ENCODE measurements at regions not wholly inside any gene's neighbourhood (a gene's known extent, or its start where the extent isn't known, plus 50 kb on each side); places are given as distances from the start of the nearest gene placed in this dataset.

GRCh38 chr14:42572032-42572431 is 965.4 kb downstream of the LRFN5 start:
- no peak overlapping the region for H3K4me3 ChIP-seq
- no peak for ATAC-seq
- DNase-seq: no peak
- H3K4me1 ChIP-seq: no peaks in the 10 kb centered on the region
- no peaks in the 10 kb centered on the region for H3K36me3 ChIP-seq
- no peaks in the 10 kb centered on the region for H3K9me3 ChIP-seq
- no peak overlapping the region for H3K27ac ChIP-seq
- WGBS, 2 donors: 48 to 74% methylated on average over 2 of the region's 2 CpGs
- FAIRE-seq: no peak
- H3K27me3 ChIP-seq: no peaks in the 10 kb centered on the region
- intact Hi-C loops (cut with DNase I): no loop called here
- no peak for TF ChIP-seq CTCF (IDR thresholded peaks at IDR 0.05)

DNA sequence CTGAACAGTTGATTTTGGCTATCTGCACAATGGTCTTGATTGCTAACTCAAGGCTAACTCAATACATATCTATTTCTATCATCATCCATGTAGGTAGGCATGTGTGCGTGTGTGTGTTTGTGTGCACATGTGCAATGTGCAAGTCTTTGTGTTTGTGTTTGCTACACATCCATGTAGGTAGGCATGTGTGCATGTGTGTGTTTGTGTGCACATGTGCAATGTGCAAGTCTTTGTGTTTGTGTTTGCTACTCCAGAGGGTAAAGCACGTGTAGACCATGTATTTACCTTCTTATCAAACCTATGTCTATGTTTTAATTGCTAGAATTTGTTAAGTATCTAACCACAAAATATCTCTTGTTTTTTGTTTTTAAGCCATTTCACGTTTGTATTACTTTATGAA is 962.6 kb downstream of the LRFN5 start:
- no peak for TF ChIP-seq CTCF (IDR thresholded peaks at IDR 0.05)
- no peaks in the 10 kb centered on the region for H3K4me1 ChIP-seq
- no peaks in the 10 kb centered on the region for H3K36me3 ChIP-seq
- no peak overlapping the region for H3K27ac ChIP-seq
- WGBS, 2 donors: 47 to 59% methylated on average over 3 of the region's 3 CpGs
- FAIRE-seq (no peak), ATAC-seq (no peak), DNase-seq (no peak)
- H3K9me3 ChIP-seq: no peaks in the 10 kb centered on the region
- no peak overlapping the region for H3K4me3 ChIP-seq
- no peaks in the 10 kb centered on the region for H3K27me3 ChIP-seq
- intact Hi-C loops (cut with DNase I): no loop called here

DNA sequence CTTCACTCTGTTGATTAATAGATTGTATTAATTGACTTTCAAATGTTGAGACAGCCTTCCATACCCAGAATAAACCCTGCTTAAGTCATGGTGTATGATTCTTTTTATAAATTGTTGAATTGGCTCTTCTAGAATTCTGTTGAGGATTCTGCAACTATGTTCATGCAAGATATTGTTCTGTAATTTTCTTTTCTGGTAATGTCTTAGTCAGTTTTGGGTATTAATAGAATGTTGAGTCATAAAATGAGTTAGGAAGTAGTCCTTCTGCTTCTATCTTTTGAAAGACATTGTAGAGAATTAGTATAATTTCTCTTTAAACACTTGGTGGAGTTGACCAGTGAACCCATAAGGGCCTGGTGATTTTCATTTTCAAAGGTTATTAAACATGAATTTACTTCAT is 958.9 kb downstream of the LRFN5 start:
- no peaks in the 10 kb centered on the region for H3K36me3 ChIP-seq
- DNase-seq (no peak), FAIRE-seq (no peak), ATAC-seq (no peak)
- intact Hi-C loops (cut with DNase I): no loop called here
- H3K27me3 ChIP-seq: no peaks in the 10 kb centered on the region
- no peaks in the 10 kb centered on the region for H3K4me1 ChIP-seq
- TF ChIP-seq CTCF (IDR thresholded peaks at IDR 0.05): no peak
- no peak overlapping the region for H3K4me3 ChIP-seq
- no peaks in the 10 kb centered on the region for H3K9me3 ChIP-seq
- no peak overlapping the region for H3K27ac ChIP-seq

GRCh38 chr14:42563313-42563712 is 956.6 kb downstream of the LRFN5 start:
- no peaks in the 10 kb centered on the region for H3K36me3 ChIP-seq
- no peak for FAIRE-seq
- intact Hi-C loops (cut with DNase I): no loop called here
- H3K4me3 ChIP-seq: no peak overlapping the region
- no peak overlapping the region for H3K27ac ChIP-seq
- no peaks in the 10 kb centered on the region for H3K27me3 ChIP-seq
- ATAC-seq: no peak
- no peak for DNase-seq
- H3K4me1 ChIP-seq: no peaks in the 10 kb centered on the region
- TF ChIP-seq CTCF (IDR thresholded peaks at IDR 0.05): no peak
- no peaks in the 10 kb centered on the region for H3K9me3 ChIP-seq

DNA sequence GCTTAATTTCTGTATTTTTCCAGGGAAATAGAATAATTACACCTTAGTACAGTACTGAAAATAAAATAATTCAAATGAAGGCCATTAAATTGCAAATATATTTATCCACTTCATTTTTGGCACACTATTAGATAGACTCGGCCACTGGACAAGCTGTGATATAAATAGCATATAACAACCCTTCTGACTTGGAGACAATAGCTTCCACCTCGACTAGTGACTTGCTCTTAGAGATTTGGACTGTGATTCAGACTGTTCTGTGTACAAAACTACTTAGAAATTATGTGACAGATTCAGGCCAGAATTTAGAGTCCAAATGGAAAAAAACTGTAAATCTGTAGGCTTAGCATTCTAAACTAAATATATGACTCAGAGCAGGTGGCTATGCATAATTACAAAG is 949.9 kb downstream of the LRFN5 start:
- H3K27me3 ChIP-seq: no peaks in the 10 kb centered on the region
- FAIRE-seq (no peak), DNase-seq (no peak), ATAC-seq (no peak)
- no peak overlapping the region for H3K27ac ChIP-seq
- H3K36me3 ChIP-seq: no peaks in the 10 kb centered on the region
- WGBS, 2 donors: 33 to 34% methylated on average over 2 of the region's 2 CpGs
- no peak for TF ChIP-seq CTCF (IDR thresholded peaks at IDR 0.05)
- intact Hi-C loops (cut with DNase I): no loop called here
- no peaks in the 10 kb centered on the region for H3K9me3 ChIP-seq
- no peaks in the 10 kb centered on the region for H3K4me1 ChIP-seq
- H3K4me3 ChIP-seq: no peak overlapping the region

Measured in pancreas (tissue), 10 donors.